Esophagus muscularis mucosa (tissue), 4 donors: ENCODE measurements at regions not wholly inside any gene's neighbourhood (a gene's known extent, or its start where the extent isn't known, plus 50 kb on each side); places are given as distances from the start of the nearest gene placed in this dataset.

Source experiments
- DNase-seq: peaks from one replicate; pipeline ENCODE4 v3.0.0-alpha.2; 2017; ENCODE audit errors: extremely low spot score
- H3K27ac ChIP-seq, 4 donors: fragments of 200-600 bp; sonication (generic); replicated peaks in 1 of 4; 1 replicate in 3 of 4; 2 replicates in 1 of 4; pipeline ENCODE4 v1.5.1; 2016 to 2019; ENCODE audit warnings: mild to moderate bottlenecking in 1 of 4
- H3K27me3 ChIP-seq, 4 donors: fragments of 200-600 bp; sonication (generic); one replicate each; pipeline versions ENCODE4 v1.5.1 to v1.6.0; 2016 to 2019
- H3K36me3 ChIP-seq, 4 donors: fragments of 200-600 bp; sonication (generic); one replicate each; pipeline ENCODE4 v1.5.1; 2016 to 2019
- H3K4me1 ChIP-seq, 4 donors: fragments of 200-600 bp; sonication (generic); one replicate each; pipeline ENCODE4 v1.5.1; 2016 to 2019
- H3K4me3 ChIP-seq, 4 donors: fragments of 200-600 bp; sonication (generic); 1 replicate in 2 of 4; 2 replicates in 2 of 4; pipeline ENCODE4 v1.5.1; 2016 to 2019; ENCODE audit warnings: mild to moderate bottlenecking in 4 of 4, moderate library complexity in 1 of 4
- H3K9me3 ChIP-seq, 4 donors: fragments of 200-600 bp; sonication (generic); 1 replicate in 3 of 4; 2 replicates in 1 of 4; pipeline ENCODE4 v1.5.1; 2016 to 2019
- CTCF ChIP-seq, 3 experiments: fragments of 200-600 bp in 2 of 3; fragments of 450-650 bp in 1 of 3; sonication (generic) in 2 of 3; IDR thresholded peaks; one replicate each; pipeline ENCODE4 v1.5.1; 2017 to 2019; ENCODE audit warnings: antibody characterized with exemption in 3 of 3, mild to moderate bottlenecking in 2 of 3, moderate library complexity in 1 of 3
- EP300 ChIP-seq: sonication (generic); formaldehyde crosslinking; IDR thresholded peaks from one replicate; pipeline ENCODE4 v1.6.1; 2017; ENCODE audit warnings: antibody characterized with exemption
- POLR2A ChIP-seq: fragments of 450-650 bp; IDR thresholded peaks from one replicate; pipeline ENCODE4 v1.6.1; 2017; ENCODE audit warnings: antibody characterized with exemption, moderate library complexity, mild to moderate bottlenecking, low read depth
- POLR2AphosphoS5 ChIP-seq, 2 donors: sonication (generic); formaldehyde crosslinking; IDR thresholded peaks; one replicate each; pipeline ENCODE4 v1.6.1; 2017; ENCODE audit warnings: antibody characterized with exemption in 2 of 2
- WGBS: methylation state at CpG from one replicate; pipeline ENCODE4 v1.1.5; 2018; 5-methylcytosine and 5-hydroxymethylcytosine counted together
- intact Hi-C: fragments of 100-400 bp; cut with DNase I; formaldehyde crosslinking; loops from one replicate; pipeline ENCODE4 v1.15.1; 2023

- Histone ChIP-seq H3K36me3 (no peaks in the 10 kb centered on the region), H3K9me3 (no peaks in the 10 kb centered on the region), H3K27me3 (no peaks in the 10 kb centered on the region), H3K27ac (no peak overlapping the region), H3K4me3 (no peak overlapping the region), H3K4me1 (peaks cover 0 to 10% (median 7%) of the 10 kb centered on the region in 4 donors)
- TF ChIP-seq CTCF (IDR thresholded peaks at IDR 0.05) (no peak), POLR2AphosphoS5 (IDR thresholded peaks at IDR 0.05) (no peak), POLR2A (no peak), EP300 (no peak)
- 85% methylated on average over 8 of the region's 8 CpGs for WGBS
- DNase-seq, result no peak
- intact Hi-C loops, result no loop called here
Observed at GRCh38 chr15:93182703-93183205, 93.7 kb upstream of the RGMA start.

- Histone ChIP-seq H3K27me3 (no peaks in the 10 kb centered on the region), H3K27ac (no peak overlapping the region), H3K9me3 (no peaks in the 10 kb centered on the region), H3K36me3 (no peaks in the 10 kb centered on the region), H3K4me1 (peaks cover 0 to 10% (median 7%) of the 10 kb centered on the region in 4 donors), H3K4me3 (no peak overlapping the region)
- no peak for DNase-seq
- intact Hi-C loops, result no loop called here
- no peak for TF ChIP-seq CTCF (IDR thresholded peaks at IDR 0.05)
- no peak for TF ChIP-seq POLR2AphosphoS5 (IDR thresholded peaks at IDR 0.05)
- no peak for TF ChIP-seq EP300
- TF ChIP-seq POLR2A, result no peak
- WGBS, result 87% methylated on average over 6 of the region's 6 CpGs
Observed at GRCh38 chr15:93180656-93181055, 91.6 kb upstream of the RGMA start.

GRCh38 chr15:93180128-93180527 is 91.1 kb upstream of the RGMA start:
- no peak overlapping the region for H3K27ac ChIP-seq
- WGBS, result 88% methylated on average over 6 of the region's 7 CpGs

GRCh38 chr15:93179700-93180102 is 90.7 kb upstream of the RGMA start:
- Histone ChIP-seq H3K9me3 (no peaks in the 10 kb centered on the region), H3K27ac (no peak overlapping the region), H3K36me3 (no peaks in the 10 kb centered on the region), H3K4me1 (peaks cover 0 to 10% (median 7%) of the 10 kb centered on the region in 4 donors), H3K4me3 (no peak overlapping the region), H3K27me3 (no peaks in the 10 kb centered on the region)
- WGBS, result 72% methylated on average over 16 of the region's 17 CpGs
- DNase-seq, result no peak
- no peak for TF ChIP-seq POLR2A
- no peak for TF ChIP-seq EP300
- intact Hi-C loops, result no loop called here

More at GRCh38 chr15:93180128-93180527, 91.1 kb upstream of the RGMA start:
- Histone ChIP-seq H3K36me3 (no peaks in the 10 kb centered on the region), H3K27me3 (no peaks in the 10 kb centered on the region), H3K4me3 (no peak overlapping the region), H3K4me1 (peaks cover 0 to 10% (median 7%) of the 10 kb centered on the region in 4 donors), H3K9me3 (no peaks in the 10 kb centered on the region)
- no peak for DNase-seq
- TF ChIP-seq EP300 (no peak), POLR2AphosphoS5 (IDR thresholded peaks at IDR 0.05) (no peak), POLR2A (no peak), CTCF (IDR thresholded peaks at IDR 0.05) (no peak)
- intact Hi-C loops, result no loop called here

- WGBS, result 50% methylated on average over 15 of the region's 15 CpGs
- H3K9me3 ChIP-seq, result no peaks in the 10 kb centered on the region
- intact Hi-C loops, result no loop called here
- H3K27ac ChIP-seq, result no peak overlapping the region
- TF ChIP-seq EP300 (no peak), POLR2A (no peak), CTCF (IDR thresholded peaks at IDR 0.05) (no peak), POLR2AphosphoS5 (IDR thresholded peaks at IDR 0.05) (no peak)
- H3K4me3 ChIP-seq, result no peak overlapping the region
- DNase-seq, result no peak
- H3K4me1 ChIP-seq, result peaks cover 0 to 10% (median 7%) of the 10 kb centered on the region in 4 donors
- no peaks in the 10 kb centered on the region for H3K27me3 ChIP-seq
- no peaks in the 10 kb centered on the region for H3K36me3 ChIP-seq
Observed at GRCh38 chr15:93179072-93179471, 90.1 kb upstream of the RGMA start.
